SU-DHL-6 (cell line): ENCODE measurements at regions not wholly inside any gene's neighbourhood (a gene's known extent, or its start where the extent isn't known, plus 50 kb on each side); places are given as distances from the start of the nearest gene placed in this dataset.

ENCODE experiments used
- CTCF ChIP-seq: fragments of 200-600 bp; sonication (generic); IDR thresholded peaks from one replicate; pipeline ENCODE4 v1.5.1; 2017; ENCODE audit warnings: antibody characterized with exemption, mild to moderate bottlenecking, low read length, moderate library complexity; ENCODE audit not compliant: insufficient read depth, poor library complexity, severe bottlenecking
- EZH2phosphoT487 ChIP-seq: fragments of 200-600 bp; sonication (generic), shearing (Covaris generic); conservative IDR thresholded peaks from 2 replicates; pipeline ENCODE4 v1.6.1; 2018; ENCODE audit warnings: mild to moderate bottlenecking, antibody characterized with exemption, low read length, moderate library complexity, mixed read lengths

DNA sequence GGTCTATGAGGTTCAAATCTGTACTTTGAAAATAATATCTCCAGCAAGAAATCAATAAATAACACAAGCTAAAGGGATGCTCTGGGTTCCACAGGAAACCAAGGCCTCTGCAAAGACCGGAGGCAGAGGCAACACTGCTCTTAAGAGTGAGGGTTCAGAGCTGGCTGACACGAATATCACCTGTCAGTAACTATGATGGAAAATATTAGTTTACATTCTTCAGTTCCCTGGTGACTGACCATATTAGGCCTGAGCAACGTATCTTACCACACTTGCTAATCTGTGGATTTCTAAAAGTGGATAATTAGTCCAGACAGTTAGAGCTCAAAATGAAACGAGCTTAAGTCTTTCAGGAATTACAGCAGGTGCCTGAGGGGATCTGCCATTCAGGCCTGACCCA, 459.3 kb downstream of the HS3ST3B1 start:
- TF ChIP-seq CTCF (no peak), EZH2phosphoT487 (no peak)
